SHP77 treated with DMSO at 0.1 percent for 48 hours (cell line): ENCODE measurements at regions not wholly inside any gene's neighbourhood (a gene's known extent, or its start where the extent isn't known, plus 50 kb on each side); places are given as distances from the start of the nearest gene placed in this dataset.
"Not testable (repeated sequence)": the region's sequence is repeated elsewhere in the genome, so short reads cannot be mapped to it uniquely, and the experiment has no call there.

ENCODE experiments used
- DNase-seq: peaks from one replicate; lab custom pipeline; 2025; lab: John Stamatoyannopoulos, UW

DNA sequence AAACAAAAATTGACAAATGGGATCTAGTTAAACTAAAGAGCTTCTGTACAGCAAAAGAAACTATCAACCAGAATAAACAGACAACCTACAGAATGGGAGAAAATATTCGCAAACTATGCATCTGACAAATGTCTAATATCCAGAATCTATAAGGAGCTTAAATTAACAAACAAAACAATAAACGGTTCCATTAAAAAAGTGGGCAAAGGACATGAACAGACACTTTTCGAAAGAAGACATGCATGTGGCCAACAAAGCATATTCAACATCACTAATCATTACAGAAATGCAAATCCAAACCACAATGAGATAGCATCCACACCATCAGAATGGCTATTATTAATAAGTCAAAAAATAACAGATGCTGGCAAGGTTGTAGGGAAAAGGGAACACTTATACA, 50.5 kb upstream of the MED13L start:
- DNase-seq = not testable (repeated sequence)

- no peak for DNase-seq
These were observed 54.4 kb upstream of the MED13L start for GRCh38 chr12:116331876-116332275.

DNA sequence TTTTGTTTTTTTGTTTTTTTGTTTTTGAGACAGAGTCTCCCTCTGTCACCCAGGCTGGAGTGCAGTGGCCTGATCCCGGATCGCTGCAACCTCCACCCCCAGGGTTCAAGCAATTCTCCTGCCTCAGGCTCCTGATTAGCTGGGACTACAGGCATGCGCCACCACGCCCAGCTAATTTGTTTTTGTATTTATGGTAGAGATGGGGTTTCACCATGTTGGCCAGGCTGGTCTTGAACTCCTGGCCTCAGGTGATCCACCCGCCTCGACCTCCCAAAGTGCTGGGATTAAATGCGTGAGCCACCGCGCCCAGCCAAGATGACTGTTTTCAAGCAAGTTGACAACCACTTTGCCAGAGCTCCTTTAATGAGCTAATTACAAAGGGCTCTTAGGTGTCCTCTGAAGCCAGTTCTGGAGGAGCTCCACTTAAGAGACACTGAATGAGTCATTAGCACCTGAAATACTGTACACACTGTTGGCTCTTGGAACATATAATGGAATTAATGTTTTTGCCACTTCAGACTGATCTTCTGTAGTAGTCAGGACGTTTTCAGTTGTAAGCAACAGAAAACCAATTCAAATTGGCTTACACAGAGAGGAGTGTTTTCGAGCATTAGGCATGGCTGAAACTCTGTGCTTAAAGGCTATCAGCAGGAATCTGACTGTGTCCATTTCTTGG, 55.4 kb upstream of the MED13L start:
- no peak for DNase-seq

DNA sequence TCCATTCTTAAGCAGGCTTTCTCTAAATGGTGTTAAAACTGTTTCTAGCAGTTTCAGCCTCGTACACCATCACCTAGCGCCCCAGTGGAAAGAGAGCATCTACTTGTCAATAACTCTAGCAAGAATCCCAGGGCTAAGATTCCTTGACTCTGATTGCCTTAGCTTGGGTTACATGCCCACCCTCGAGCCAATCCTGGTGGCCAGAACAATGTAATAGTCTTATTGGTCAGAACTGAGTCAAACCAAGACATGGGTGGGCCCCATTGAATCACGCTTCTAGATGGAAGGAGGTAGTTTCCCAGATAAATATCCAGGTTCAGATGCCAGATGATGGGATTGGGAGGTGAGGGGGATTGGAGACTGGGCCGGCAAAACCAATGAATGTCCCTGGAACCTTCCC, 55.9 kb upstream of the MED13L start:
- DNase-seq = no peak

DNA sequence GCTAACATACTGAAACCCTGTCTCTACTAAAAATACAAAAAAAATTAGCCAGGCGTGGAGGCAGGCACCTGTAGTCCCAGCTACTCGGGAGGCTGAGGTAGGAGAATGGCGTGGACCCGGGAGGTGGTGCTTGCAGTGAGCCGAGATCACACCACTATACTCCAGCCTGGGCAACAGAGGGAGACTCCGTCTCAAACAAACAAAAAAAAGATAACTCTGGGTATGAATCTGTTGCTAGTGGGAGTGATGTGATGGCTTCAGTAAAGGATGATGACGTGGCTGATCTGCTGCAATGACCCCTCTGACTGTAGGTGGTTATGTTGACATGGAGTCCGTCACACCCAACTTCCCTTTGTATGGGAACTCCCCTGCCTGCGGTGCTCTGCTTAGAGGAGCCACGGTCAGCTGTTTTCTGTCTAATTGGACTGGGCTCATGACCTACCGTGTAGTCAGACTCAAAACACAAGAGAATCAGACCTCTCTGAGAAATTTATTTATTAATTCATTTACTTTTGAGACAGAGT, 59.1 kb upstream of the MED13L start:
- no peak for DNase-seq

DNA sequence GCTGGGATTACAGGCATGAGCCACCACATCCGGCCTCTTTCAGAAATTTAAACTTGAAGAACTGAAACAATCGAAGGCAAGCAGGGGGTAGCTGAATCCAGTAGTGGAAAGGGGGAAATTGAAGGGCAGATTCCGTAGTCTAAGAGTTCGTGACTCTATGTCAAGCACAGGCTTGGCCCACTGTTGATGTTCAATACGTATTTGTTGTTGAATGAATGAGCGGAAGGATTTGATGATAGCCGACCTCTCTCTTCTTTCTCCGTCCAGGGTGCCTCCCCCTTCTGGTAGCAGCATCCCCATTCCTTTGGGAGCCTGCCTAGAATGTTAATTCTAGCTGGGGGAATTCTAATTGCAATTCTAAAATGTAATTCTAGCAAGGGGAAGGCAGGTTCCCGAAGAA, 59.8 kb upstream of the MED13L start:
- no peak for DNase-seq

DNA sequence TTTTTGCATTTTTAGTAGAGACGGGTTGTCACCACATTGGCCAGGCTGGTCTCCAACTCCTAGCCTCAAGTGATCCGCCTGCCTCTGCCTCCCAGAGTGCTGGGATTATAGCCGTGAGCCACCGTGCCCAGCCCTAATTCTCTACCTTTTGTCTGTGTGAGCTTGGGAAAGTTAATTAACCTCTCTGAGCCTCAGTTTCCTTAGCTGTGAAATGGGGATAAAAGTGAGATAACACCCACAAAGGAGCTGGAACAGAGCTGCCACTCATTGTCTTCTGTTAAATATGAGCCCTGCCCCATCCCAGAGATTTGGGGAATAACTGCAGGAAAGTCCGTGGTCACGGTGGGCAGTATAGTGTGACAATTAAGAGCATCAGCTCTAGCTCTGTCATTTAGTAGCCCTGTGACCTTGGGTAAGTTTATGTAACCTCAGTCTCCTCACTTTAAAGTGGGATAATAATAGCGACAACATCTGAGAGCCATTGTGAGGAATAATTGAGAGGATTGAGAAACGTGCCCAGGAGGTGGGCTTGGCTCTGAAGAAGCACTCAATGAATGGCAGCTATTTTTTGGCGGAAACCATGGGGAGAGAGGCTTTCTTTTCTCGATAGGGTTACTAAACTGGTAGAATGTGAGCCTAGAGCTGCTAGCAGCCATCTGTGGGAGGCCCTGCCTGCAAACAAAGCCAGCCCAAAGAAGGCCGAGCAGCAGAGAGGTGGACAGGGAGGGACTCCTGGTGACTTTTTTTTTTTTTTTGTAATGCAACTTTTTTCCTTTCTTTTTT, 60.8 kb upstream of the MED13L start:
- DNase-seq = no peak

DNA sequence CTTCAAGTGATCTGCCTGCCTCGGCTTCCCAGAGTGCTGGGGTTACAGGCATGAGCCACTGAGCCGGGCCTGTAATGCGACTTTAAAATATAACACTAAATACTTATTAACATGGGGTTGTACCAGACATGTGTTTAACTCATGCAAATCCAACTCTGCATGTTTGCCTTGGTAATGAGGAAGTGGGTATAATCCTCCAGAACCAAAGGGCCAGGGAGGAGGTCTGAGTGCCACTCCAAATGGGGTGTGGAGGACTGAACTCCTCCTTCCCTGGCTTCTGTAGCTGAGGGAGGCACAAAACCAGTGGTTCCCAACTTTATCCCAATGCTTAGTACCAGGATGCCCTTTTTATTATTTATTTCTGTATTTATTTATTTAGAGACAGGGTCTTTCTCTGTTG, 61.6 kb upstream of the MED13L start:
- DNase-seq = no peak

- no peak for DNase-seq
These were observed 62.4 kb upstream of the MED13L start for GRCh38 chr12:116339800-116340371.

- no peak for DNase-seq
These were observed 65.9 kb upstream of the MED13L start for GRCh38 chr12:116343331-116343884.

DNA sequence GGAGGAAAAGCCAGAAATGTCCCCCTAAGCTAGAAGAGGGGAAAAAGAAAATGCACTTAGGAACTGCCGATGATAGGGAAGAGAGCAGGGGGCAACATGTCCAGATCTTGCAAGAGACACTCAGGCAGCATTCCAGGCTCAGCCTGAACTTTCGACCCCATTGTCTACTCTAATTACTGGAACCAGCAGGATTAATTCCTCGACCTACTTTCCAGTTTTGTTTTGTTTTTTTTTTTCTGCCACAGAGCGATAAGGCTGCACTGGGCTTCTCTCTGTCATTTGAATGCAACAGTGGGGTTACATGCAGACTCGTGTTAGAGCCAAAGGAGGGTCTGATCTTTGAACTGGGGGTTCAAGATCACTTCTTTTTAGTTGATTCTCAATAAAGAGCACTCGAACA, 68.7 kb upstream of the MED13L start:
- no peak for DNase-seq

GRCh38 chr12:116346741-116347140, 69.2 kb upstream of the MED13L start:
- no peak for DNase-seq

DNA sequence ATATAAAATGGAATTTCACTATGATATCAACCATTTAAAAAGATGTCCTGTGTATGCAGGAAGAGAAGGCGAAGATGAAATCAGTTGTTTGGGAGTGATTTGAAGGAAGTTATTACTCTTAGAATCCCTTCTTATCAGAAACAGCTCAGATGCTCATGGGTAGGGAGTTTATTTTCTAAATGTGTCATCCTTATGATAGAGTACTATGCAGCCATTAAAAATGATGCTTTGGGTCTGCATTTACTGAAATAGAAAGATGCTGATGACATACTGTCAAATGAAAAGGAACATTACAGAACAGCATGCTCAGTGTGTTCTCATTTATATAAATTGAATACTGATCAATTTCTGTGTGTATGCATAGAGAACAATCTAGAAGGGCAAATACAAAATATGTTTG, 69.8 kb upstream of the MED13L start:
- DNase-seq = no peak

DNA sequence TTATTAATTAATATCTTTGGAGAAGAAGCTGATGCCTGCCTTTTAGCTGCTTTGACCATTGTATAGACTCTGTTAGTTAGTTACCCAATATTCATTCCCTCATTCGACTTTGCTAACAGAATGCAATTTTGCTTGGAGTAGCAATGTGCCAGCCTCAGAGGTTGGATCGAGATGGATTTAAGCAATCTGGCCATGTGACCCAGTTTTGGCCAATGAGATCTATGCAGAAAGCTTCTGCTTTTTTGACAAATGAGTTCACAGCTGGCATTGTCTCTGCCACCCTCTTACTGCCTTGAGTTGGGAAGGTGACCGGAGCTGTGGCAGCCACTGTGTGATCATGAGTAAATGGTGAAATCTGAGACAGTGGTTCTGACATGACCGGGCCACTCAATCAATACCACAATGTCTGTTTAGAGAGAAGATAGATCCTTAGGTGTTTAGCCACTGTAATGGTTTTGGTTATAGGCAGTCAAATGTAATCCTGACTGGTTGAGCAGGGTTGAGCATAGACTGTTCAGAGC, 74.9 kb upstream of the MED13L start:
- no peak for DNase-seq

- DNase-seq = no peak
These were observed 76.5 kb upstream of the MED13L start for GRCh38 chr12:116353958-116354357.

DNA sequence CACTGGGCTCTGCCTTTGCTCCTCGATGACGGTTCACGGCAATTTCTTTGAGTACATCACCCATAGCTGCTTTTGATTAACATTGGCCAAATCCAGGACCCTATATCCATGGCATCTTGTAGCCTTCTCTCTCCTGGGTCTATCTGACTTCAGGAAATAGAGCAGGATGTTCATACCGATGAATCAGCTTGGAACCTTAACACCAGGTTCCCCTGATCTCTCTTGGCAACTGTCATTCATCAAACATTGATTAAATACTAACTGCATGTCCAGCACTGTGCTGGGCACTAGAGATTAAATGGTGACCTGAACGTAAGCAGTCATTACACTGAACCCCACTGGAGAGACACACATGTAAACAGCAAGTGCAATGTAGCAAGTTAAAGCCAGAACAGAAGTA, 77.0 kb upstream of the MED13L start:
- DNase-seq = no peak

DNA sequence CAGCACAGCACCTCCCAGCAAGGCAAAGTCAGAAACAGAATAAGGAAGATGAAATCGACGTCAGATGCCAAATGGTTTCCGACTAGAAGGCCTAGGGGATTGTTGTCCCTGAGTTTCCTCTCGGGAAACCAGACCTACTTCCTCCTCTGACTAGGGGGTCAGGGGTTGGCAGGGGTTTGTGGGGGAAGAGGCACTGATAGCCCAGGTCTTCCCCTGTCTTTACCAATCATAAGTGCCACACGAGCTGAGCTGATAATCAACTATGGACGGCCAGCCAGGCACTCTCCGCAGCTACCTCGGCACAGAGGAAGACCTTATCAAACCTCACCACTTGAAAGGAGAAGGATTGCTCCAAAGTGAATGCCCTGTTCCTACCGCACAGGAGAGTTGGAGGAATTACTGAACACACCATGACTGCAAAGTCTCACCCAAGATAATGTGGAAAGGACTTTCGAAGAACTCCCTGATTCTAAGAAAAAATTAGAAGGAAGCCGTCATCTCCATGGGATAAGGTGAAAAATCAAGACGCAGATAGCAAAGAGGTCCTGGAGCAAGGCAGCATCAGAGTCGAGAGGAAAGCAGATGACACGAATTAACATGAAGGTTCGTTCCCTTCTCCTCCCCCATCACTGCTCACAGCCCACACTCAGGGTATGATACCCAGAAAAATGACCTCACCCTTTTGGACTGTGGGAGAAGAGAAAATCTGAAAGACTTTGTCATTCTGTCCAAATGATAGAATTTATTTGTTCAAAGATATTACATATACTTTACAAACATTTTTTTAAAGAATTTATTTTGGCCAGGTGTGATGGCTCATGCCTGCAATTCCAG, 77.7 kb upstream of the MED13L start:
- no peak for DNase-seq

DNA sequence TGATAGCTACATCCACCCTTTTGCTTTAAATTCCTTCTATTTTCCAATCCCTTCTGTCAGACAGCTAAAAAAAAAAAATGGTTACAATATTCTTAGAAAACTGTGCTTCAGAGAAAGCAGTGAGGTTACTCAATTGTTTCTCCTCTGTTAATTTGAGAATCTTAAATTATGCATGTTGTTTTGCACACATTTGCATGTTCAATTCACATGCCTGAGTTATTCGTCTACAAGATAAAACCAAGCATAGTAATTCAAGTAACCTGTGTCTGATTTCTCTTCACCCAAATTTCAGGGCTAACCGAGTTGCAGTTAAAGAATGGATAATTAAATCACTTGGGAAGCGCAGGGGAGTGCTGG, 81.0 kb upstream of the MED13L start:
- no peak for DNase-seq

GRCh38 chr12:116358893-116359761, 81.6 kb upstream of the MED13L start:
- DNase-seq = peak; percentile 94

GRCh38 chr12:116360579-116361413, 83.3 kb upstream of the MED13L start:
- no peak for DNase-seq
